ENCODE measurements at regions not wholly inside any gene's neighbourhood (a gene's known extent, or its start where the extent isn't known, plus 50 kb on each side); places are given as distances from the start of the nearest gene placed in this dataset.

GRCh38 chr22:49586873-49587272, 240.8 kb downstream of the BRD1 start:
- no peak for DNase-seq (ENCODE audit: low read depth)

- DNase-seq (ENCODE audit: low read depth): no peak
These were observed 241.4 kb downstream of the BRD1 start for GRCh38 chr22:49586244-49586748.

- DNase-seq (ENCODE audit: low read depth): no peak
These were observed 242.0 kb downstream of the BRD1 start for GRCh38 chr22:49585461-49586243.

GRCh38 chr22:49583886-49584505, 243.7 kb downstream of the BRD1 start:
- DNase-seq (ENCODE audit: low read depth): no peak

- no peak for DNase-seq (ENCODE audit: low read depth)
These were observed 244.3 kb downstream of the BRD1 start for GRCh38 chr22:49583341-49583740.

GRCh38 chr22:49582678-49583077, 245.0 kb downstream of the BRD1 start:
- no peak for DNase-seq (ENCODE audit: low read depth)

- no peak for DNase-seq (ENCODE audit: low read depth)
These were observed 245.5 kb downstream of the BRD1 start for GRCh38 chr22:49582181-49582580.

- no peak for DNase-seq (ENCODE audit: low read depth)
These were observed 247.6 kb downstream of the BRD1 start for GRCh38 chr22:49580024-49580423.

GRCh38 chr22:49577168-49578060, 250.3 kb downstream of the BRD1 start:
- no peak for DNase-seq (ENCODE audit: low read depth)

- no peak for DNase-seq (ENCODE audit: low read depth)
These were observed 251.2 kb downstream of the BRD1 start for GRCh38 chr22:49576241-49577141.

GRCh38 chr22:49575703-49576081, 252.0 kb downstream of the BRD1 start:
- DNase-seq (ENCODE audit: low read depth): no peak

GRCh38 chr22:49574881-49575702, 252.6 kb downstream of the BRD1 start:
- no peak for DNase-seq (ENCODE audit: low read depth)

- no peak for DNase-seq (ENCODE audit: low read depth)
These were observed 253.3 kb downstream of the BRD1 start for GRCh38 chr22:49574205-49574880.

GRCh38 chr22:49573109-49573765, 254.4 kb downstream of the BRD1 start:
- DNase-seq (ENCODE audit: low read depth): no peak

- no peak for DNase-seq (ENCODE audit: low read depth)
These were observed 256.3 kb downstream of the BRD1 start for GRCh38 chr22:49571326-49571725.

- no peak for DNase-seq (ENCODE audit: low read depth)
These were observed 257.4 kb downstream of the BRD1 start for GRCh38 chr22:49570032-49570848.

GRCh38 chr22:49569286-49570031, 258.2 kb downstream of the BRD1 start:
- no peak for DNase-seq (ENCODE audit: low read depth)

- DNase-seq (ENCODE audit: low read depth): no peak
These were observed 258.9 kb downstream of the BRD1 start for GRCh38 chr22:49568751-49569285.
